Stimulated activated CD8-positive, alpha-beta memory T cell treated with anti-CD3 and anti-CD28 coated beads, Interleukin-12 subunit alpha, Interleukin-12 subunit beta, amount 100 ng/mL, for 1 hour (primary cell): ENCODE measurements at regions not wholly inside any gene's neighbourhood (a gene's known extent, or its start where the extent isn't known, plus 50 kb on each side); places are given as distances from the start of the nearest gene placed in this dataset.
"Not testable (repeated sequence)": the region's sequence is repeated elsewhere in the genome, so short reads cannot be mapped to it uniquely, and the experiment has no call there.

Experiments used
- DNase-seq: peaks from one replicate; pipeline ENCODE4 v3.0.0-alpha.2; 2020; ENCODE audit warnings: low read depth

DNA sequence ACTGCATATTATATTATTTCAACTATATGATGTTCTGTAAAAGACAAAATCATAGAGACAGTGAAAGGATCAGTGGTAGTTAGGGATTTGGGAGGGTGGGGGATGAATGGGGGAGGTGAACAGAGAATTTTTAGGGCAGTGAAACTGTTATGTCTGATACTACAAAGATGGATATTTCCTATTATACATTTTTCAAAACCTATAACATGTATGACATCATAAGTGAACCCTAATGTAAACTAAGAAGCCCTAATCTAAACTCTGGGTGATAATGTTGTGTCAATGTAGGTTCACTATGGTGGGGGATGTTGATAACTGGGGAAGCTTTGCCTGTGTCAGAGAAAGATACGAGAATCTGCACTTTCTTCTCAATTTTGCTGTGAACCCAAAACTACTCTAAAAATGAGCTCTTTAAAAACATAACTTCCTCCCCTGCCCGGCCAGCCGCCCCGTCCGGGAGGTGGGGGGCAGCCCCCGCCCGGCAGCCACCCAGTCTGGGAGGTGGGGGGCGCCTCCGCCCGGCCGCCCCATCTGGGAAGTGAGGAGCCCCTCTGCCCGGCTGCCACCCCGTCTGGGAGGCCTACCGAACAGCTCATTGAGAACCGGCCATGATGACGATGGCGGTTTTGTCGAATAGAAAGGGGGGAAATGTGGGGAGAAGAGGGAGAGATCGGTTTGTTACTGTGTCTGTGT is 234.4 kb downstream of the RPIA start:
- no peak for DNase-seq

DNA sequence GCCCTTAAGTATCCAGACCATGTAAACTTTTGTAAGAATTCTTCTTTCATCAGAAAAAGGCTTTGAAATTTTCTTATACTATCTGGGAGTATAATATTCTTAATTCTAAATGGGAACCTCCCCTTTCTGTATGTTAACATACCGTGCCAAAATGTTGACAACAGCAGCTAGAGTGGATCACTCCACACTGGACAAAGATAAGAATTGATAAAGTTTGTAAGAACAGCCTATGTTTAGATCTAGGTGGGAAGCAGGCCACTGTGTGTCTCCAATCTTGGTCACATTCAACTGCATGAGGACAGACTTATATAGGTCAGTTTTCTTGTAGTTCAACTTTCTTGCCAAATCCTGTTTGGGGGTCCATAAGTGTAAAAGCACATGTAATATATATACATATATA is 235.7 kb downstream of the RPIA start:
- DNase-seq, result no peak

DNA sequence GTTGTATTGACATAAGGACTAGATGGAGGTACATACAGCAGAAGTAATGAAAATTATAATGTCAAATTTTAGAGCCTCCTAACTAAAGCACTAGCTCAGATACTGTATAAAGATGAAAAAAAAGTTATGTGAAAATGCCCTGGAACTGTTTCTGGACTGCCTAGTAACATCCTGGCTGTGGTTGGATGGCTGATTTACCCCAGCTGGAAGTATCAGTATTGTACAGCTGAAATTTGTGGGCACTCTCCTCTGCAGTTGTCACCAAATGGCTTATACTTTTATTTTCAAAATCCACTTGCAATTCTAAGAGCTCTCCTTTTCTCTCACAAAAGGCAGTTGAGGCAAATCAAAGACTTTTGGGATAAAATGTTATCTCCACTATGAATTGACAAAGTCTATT is 239.2 kb downstream of the RPIA start:
- no peak for DNase-seq

DNA sequence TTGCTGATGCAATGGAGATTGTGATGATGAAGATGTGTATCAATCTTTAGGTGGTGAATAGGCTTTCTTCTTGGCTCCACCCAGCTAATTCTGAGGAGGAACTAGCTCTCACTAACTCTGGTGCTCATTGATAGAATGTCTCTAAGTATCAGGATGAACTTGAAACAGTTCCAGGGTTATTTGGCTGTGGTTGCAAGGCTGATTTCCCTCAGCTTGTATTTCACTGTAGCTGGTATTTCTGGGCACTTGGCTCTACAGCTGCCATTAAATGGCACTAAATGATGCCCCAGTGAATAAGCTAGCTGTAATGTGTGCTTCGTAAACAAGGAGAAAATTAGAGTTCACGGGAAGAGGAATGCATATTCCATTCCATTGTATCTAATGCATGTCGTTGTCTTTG is 241.2 kb downstream of the RPIA start:
- DNase-seq, result no peak

DNA sequence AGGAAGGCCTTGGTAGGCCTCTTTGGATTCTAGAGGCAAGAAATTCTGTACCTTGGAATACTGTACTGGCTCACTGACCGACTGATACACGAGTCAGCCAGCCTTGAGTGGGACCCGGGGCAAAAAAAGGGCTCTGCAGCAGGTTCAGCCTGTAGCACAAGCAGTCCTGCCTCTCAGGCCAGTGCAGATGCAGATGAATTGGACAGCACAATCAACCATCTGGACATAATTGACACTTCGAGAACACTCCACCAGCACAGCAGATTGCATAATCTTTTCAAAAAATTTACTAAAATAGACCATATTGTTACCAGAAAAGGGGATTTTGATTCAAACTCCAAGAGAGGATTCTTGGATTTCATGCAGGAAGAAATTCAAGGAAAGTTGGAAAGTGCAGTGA is 241.6 kb downstream of the RPIA start:
- DNase-seq, result no peak

DNA sequence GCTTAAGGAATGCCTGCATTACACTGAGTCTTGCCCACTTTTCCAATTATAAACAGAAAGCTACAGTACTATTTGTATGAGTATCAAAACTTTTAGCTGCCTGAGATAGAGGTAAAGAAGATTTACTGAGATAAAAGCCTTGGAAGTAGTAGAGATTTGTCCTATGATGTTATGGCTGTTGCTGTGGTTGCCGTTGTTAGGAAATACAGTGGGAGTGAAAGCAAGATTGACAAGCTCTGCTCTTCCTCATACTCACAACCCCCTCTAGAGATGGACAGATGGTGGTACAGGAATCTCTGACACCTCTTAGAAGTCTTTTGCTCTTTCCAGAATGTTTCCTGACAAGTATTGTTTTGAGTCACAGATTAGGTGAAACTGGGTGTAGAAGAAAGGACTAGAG is 242.5 kb downstream of the RPIA start:
- DNase-seq, result no peak

DNA sequence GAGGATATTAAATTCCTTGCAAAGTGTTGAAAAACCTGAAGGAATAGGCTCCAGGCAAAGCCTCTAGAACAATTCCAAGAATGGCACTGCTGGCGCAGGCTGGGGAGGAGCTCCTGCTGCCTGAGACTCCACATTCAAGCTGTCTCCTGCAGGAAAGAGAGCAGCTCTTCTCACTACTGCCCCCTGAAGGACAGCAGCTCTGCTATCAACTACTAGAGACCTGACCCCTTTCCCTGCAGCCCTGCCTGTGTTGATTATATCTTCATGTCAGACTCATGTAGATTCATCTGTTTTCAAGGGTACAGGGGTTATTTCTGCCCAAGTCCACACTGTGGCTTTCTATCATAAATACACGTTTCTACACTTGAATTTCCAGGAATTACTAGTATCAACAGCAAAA is 249.7 kb downstream of the RPIA start:
- not testable (repeated sequence) for DNase-seq

DNA sequence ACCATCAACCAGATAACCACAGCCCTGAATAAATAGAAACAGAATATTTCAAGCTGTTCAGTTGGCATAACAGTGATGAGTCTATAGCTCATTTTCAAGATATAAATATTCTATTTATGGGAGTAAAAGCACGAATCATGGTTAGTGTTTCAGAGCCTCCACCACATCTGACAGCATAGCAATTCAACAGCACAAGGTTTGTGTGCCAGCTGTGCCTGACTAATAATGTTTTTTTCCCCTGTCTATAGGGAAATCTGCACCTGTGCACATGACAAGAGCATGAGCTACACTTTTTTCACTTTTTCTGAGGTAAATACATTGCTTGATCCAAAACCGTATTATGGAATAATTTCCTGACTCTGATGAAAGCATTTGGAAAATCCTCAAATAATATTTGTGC is 251.3 kb downstream of the RPIA start:
- DNase-seq, result no peak

DNA sequence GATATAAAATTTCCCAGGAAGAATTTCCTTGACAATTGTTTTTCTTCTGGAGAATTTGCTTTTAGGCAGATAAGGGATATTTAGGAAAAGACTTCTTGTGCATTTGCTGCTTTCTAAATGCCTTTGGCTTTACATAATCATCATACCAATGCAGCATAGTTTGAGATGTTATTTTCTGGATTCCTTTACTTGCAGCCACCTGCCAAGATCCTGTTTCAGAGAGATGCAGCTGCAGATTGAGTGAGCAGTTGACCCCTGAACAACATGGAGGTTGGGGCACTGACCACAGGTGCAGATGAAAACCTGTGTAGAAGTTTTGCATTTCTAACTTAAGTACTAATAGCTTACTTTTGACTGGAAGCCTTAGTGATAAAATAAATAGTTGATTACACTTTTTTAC is 257.9 kb downstream of the RPIA start:
- DNase-seq, result no peak

DNA sequence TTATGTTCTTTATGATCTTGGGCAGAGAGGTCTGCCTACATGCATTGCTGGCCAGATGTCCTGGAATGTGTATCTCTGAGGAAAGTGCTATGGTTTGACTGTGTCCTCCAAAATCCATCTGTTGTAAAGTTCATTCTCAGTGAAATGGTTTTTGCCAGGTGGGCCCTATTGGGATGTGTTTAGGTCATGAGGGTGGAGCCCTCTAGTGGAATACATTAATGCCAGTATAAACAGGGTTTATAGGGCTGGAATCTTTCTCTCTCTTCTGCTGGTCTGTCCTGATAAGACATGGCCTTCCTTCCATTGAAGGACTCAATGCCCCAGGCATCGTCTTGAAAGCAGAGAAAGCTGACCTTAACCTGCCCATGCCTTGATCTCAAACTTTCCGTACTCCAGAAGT is 258.5 kb downstream of the RPIA start:
- DNase-seq, result no peak

DNA sequence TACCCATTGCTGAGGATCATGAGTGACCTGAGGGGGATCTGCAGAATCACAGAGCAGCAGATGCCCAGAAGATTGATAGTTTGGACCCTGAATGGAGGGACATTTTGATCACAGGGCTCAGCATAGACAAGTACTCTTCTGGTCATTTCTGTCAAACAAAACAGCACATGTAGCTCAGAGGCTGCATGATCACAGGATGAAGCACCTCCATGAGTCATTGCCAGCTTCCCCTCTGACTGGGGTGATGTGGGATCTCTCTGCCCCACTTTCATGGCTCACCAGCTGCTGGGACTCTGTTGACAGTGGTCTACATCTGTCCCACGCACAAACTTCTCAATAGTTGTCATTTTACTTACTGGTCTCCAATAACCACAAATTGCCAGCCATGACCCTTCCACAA is 264.1 kb downstream of the RPIA start:
- no peak for DNase-seq

DNA sequence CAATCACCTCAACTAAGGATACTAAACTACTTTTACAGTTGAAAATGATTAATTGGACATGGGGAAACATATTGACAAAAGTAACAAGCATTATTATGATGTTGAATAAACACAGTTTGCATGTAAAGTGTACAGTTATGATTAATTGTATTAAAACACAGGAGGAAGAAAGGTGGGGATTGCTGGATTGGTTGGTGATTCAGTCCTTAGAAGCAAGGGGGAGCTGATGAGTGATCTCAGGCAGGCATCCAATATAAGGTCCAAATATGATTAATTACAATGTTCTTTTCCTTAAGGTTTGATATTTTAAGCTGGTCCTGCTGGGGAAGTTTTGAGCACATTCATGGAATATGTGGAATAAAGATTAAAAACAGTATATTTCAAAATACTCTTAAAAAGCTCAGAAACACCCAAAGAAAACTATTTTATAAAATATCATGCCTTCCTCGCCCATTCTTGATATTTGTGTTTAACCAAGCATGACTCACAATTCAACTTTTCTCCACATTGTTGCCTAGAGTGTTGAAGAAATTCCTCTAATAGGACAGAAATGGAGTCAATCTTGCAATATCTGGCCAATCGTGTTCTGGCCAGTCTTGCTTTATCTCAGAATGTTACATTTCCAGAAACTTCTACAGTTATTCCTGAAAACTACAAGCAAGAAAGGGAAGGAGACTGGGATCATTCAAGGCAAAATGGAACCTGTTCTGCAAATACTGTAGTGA is 268.2 kb downstream of the RPIA start:
- no peak for DNase-seq

DNA sequence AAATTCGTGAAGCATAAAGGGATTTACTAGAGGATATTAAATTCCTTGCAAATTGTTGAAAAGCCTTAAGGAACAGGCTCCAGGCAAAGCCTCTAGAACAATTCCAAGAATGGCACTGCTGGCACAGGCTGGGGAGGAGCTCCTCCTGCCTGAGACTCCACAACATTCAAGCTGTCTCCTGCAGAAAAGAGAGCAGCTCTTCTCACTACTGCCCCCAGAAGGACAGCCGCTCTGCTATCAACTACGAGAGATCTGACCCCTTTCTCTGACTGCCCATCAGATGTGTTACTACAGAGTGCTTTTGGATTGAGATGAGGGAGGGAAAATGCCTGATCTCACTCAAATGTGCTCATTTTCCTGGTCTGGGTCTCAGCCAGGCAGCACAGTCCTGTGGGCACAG is 269.9 kb downstream of the RPIA start:
- DNase-seq, result not testable (repeated sequence)

DNA sequence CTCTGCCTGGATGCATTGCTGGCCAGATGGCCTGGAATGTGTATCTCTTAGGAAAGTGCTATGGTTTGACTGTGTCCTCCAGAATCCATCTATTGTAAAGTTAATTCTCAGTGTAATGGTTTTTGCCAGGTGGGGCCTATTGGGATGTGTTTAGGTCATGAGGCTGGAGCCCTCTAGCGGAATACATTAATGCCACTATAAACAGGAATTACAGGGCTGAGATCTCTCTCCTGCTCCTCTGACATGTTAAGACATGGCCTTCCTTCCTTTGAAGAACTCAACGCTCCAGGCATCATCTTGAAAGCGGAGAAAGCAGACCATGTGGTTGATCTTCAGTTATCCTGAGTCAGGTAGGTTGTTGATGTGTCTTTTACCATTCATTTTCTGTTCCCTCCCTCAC is 276.4 kb downstream of the RPIA start:
- no peak for DNase-seq

DNA sequence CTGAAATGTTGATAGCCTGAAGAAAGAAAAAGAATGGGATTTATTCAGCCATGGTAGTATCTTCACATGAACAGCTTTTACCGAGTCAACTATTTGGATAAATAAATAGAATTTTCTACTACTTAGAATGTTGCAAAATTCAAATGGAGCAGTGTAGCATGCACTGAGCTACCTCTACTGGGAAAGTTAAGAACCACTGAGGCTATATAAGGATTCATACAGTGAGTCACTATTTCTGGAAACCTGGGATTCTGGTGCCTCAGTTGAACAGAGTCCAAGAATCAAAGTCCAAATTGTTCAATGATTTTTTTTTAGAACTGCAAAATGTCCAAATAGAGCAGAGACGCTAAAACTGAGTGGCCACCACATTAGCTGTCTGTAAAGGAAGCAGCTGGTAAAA is 286.5 kb downstream of the RPIA start:
- not testable (repeated sequence) for DNase-seq

DNA sequence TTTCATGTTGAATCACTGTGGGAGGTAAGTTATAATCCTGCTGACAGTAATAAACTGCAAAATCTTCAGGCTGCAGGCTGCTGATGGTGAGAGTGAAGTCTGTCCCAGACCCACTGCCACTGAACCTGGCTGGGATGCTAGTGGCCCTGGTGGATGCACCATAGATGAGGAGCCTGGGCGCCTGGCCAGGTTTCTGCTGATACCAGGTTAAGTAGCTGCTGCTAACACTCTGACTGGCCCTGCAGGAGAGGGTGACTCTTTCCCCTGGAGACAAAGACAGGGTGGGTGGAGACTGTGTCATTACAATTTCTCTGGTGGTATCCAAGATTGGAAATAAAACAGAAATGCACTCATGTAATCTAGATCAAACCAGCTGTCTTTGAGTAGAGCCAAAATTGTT is 287.0 kb downstream of the RPIA start:
- not testable (repeated sequence) for DNase-seq

DNA sequence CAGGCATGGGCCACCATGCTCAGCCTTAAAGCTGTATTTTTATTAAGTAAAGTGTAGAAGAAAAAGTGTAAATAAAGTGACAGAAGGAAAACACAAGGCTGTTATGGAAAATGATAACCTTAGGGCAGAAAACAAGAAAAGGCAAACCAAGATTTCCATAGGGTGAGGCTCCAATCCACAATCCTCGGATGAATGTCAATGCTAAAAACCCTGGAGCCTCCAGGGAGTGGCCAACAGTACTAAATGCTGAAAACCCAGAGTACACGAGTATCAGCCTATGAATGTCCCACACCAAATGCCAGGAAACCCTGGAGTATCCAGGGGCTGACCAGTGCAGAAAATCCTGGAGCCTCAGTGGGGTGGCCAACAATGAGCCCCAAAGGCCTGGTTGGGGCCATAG is 292.6 kb downstream of the RPIA start:
- not testable (repeated sequence) for DNase-seq

DNA sequence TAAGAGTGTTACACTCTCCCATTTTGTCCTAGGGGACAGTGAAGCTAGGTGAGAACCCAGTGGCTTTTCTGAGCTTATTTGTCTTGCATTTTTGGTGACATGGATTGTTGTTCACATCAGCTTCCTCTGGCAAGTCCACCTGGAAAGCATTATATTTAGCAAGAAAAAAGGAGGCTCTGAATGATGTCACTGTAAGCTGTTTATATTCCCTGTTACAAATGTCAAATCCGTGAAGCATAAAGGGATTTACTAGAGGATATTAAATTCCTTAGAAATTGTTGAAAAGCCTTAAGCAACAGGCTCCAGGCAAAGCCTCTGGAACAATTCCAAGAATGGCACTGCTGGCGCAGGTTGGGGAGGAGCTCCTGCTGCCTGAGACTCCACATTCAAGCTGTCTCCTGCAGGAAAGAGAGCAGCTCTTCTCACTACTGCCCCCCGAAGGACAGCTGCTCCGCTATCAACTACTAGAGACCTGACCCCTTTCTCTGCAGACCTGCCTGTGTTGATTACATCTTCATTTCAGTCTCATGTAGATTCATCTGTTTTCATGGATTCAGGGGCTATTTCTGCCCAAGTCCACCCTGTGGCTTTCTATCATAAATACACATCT is 295.4 kb downstream of the RPIA start:
- not testable (repeated sequence) for DNase-seq

DNA sequence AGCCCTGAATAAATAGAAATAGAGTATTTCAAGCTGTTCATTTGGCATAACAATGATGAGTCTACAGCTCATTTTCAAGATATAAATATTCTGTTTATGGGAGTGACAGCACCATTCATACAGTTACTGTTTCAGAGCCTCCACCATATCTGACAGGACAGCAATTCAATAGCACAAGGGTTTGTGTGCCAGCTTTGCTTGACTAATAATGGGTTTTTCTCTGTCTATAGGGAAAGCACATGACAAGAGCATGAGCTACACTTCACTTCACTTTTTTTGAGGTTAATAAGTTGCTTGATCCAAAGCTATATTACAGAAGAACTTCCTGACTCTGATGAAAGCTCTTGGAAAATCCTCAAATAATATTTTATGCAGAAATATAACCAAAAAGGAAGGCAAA is 297.1 kb downstream of the RPIA start:
- not testable (repeated sequence) for DNase-seq

DNA sequence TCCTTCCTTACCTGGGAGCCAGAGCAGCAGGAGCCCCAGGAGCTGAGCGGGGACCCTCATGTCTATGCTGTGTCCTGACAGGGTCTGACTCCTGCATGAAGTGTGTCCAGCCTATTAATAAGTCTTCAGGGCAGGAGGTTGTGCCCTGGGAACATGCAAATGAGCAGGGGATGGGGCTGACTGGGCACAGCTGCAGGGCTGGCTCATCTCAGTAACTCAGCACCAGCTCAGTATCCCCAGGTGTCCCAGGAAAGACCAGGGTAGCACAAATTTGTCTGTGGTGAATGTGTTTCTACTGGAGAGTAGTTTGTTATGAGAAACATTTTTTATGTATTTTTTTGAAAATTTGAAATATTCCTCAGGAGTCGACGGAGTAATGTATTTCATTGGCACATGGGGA is 301.3 kb downstream of the RPIA start:
- DNase-seq, result not testable (repeated sequence)

DNA sequence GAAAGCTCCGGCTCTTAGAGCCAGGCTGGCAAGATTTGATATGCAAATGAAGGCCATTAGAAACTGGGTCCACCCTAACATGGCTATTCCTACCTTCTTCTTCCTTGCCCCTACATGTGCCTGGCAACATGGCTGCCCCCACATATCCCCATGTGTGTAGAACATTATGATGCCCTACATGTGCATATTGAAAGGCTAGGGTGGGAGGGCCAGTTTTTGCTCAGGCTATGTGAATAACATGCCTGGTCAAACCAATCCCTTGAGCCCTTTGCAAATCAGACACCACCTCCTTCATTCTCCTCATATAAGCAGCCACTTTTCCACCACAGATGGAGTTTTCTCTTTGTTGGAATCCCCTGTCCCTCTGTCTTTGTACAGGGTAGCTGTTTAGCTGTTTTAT is 303.4 kb downstream of the RPIA start:
- DNase-seq, result not testable (repeated sequence)

DNA sequence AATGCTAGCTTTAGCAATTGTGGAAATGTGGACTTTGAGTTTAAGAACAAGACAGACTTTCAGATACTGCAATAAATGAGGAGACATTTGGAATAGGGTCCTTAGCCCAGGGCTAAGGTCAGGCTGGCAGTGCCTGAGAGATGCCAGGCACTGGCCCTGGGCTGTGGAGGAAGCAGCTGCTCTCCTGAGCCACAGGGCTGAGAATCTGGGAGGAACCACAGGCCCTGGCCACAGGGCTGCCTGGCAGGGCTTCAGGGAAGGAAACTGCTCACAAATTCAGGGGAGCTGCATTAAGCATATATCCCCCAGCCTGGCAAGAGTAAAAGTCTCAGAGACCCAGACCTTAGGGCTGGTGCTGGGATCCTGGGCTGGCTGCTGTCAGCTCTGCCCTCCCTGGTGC is 305.1 kb downstream of the RPIA start:
- not testable (repeated sequence) for DNase-seq

DNA sequence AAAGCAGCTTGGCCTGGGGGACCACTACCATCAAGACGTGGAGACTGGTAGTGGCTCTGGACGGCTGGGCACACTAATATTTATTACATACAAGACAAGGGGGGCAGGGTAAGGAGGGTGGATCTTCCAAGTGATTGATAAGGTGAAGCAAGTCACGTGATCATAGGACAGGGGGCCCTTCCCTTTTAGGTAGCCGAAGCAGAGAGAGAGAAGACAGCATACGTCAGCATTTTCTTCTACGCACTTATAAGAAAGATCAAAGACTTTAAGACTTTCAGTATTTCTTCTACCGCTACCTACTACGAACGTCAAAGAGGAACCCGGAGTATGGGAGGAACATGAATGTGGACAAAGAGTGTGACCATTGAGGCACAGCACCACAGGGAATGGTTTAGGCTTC is 307.9 kb downstream of the RPIA start:
- no peak for DNase-seq

DNA sequence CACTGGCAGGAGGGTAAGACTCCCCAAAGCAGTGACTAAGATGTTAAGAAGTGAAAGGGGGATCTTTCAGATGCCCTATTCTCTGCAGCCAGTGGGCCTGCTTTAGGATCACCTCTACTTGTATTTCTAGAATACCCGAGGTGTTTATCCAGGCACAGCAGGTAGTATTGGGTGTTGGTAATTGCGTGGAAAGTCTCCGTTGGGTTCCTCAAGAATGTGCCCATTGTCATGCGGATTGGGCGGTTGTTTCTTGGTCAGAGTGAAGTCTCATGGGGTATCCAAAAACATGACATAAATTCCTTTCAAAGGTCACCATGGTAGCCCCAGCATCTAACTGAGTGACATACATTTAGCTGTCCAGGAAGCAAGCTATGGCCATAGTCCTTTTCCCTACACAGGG is 308.8 kb downstream of the RPIA start:
- no peak for DNase-seq
